ENCODE measurements at regions not wholly inside any gene's neighbourhood (a gene's known extent, or its start where the extent isn't known, plus 50 kb on each side); places are given as distances from the start of the nearest gene placed in this dataset.

DNA sequence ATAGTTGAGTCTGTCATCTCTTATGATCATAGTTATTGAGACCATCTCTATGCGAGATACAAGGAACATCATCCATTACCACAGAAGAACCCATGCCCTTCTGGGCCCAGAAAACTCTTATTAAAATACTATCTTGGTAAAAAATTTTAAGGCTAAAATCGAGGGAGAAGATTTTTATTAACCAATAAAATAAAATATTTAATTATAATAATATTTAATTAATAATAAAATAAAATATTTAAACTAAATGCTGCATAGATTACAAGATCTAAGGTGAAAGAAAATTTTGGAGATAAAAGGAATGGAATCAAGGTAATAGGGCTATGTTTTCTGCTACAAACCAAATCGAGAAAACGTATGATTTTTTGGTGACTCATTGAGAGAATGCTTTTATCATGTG lies 540.2 kb downstream of the KCNH5 start:
- TF ChIP-seq CTCF (IDR thresholded peaks at IDR 0.05 in 4 of 5, conservative IDR thresholded peaks at IDR 0.05 in 1 of 5) (no peak), POLR2A (IDR thresholded peaks at IDR 0.05) (no peak)
